Sigmoid colon (tissue), 4 donors: ENCODE measurements at regions not wholly inside any gene's neighbourhood (a gene's known extent, or its start where the extent isn't known, plus 50 kb on each side); places are given as distances from the start of the nearest gene placed in this dataset.

Experiments used
- CTCF ChIP-seq, 4 experiments: fragments of 450-650 bp in 3 of 4; fragments of 200-600 bp in 1 of 4; IDR thresholded peaks; one replicate each; pipeline ENCODE4 v1.5.1; 2016 to 2019; ENCODE audit warnings: antibody characterized with exemption in 4 of 4, mild to moderate bottlenecking in 3 of 4, moderate library complexity in 2 of 4
- EP300 ChIP-seq, 4 donors: sonication (generic); formaldehyde crosslinking; IDR thresholded peaks; one replicate each; pipeline ENCODE4 v1.6.1; 2017; ENCODE audit warnings: antibody characterized with exemption in 4 of 4
- POLR2A ChIP-seq, 2 donors: fragments of 450-650 bp; IDR thresholded peaks; one replicate each; pipeline ENCODE4 v1.6.1; 2016; ENCODE audit warnings: antibody characterized with exemption in 2 of 2, mild to moderate bottlenecking in 2 of 2, moderate library complexity in 2 of 2
- POLR2AphosphoS5 ChIP-seq, 4 donors: sonication (generic); formaldehyde crosslinking; IDR thresholded peaks; one replicate each; pipeline ENCODE4 v1.6.1; 2017; ENCODE audit warnings: antibody characterized with exemption in 4 of 4

- TF ChIP-seq CTCF (IDR thresholded peaks at IDR 0.05) (no peak), EP300 (IDR thresholded peaks at IDR 0.05) (no peak), POLR2AphosphoS5 (IDR thresholded peaks at IDR 0.05) (no peak), POLR2A (IDR thresholded peaks at IDR 0.05) (no peak)
These were observed 67.1 kb upstream of the CARD18 start for GRCh38 chr11:105206633-105207032.
